ENCODE measurements at regions not wholly inside any gene's neighbourhood (a gene's known extent, or its start where the extent isn't known, plus 50 kb on each side); places are given as distances from the start of the nearest gene placed in this dataset.

GRCh38 chr5:126274763-126275125 is 148.5 kb upstream of the GRAMD2B start:
- Histone ChIP-seq H3K4me1 (no peaks in the 10 kb centered on the region), H3K4me2 (no peak overlapping the region), H3K27ac (no peak overlapping the region), H3F3A (ENCODE audit: low read depth) (no peaks in the 10 kb centered on the region), H3K79me2 (ENCODE audit: low read depth) (no peaks in the 10 kb centered on the region), H3K4me3 (no peak overlapping the region), H3K9ac (no peak overlapping the region), H4K20me1 (ENCODE audit: low read depth) (no peaks in the 10 kb centered on the region), H2AFZ (replicated peaks) (no peak overlapping the region), H3K27me3 (no peaks in the 10 kb centered on the region), H3K36me3 (no peaks in the 10 kb centered on the region), H3K9me3 (ENCODE audit: low read depth) (no peaks in the 10 kb centered on the region)
- no peak for DNase-seq (ENCODE audit: low spot score)
- TF ChIP-seq EZH2phosphoT487 (IDR thresholded peaks at IDR 0.05), result no peak
- no peak for TF ChIP-seq CTCF (IDR thresholded peaks at IDR 0.05)
- no peak for TF ChIP-seq EZH2 (IDR thresholded peaks at IDR 0.05)
- Mint-ChIP-seq H3K27me3 (ENCODE audit: insufficient read depth, low read depth) (peaks cover 3% of the 10 kb centered on the region), H3K4me3 (no peak overlapping the region), H3K4me1 (peaks cover 13% of the 10 kb centered on the region), H3K27ac (no peak overlapping the region), H3K36me3 (no peaks in the 10 kb centered on the region), H3K9me3 (peaks cover 2% of the 10 kb centered on the region)

- H2AFZ ChIP-seq (replicated peaks), result no peak overlapping the region
- Mint-ChIP-seq H3K36me3 (no peaks in the 10 kb centered on the region), H3K27ac (no peak overlapping the region), H3K4me1 (peaks cover 31% of the 10 kb centered on the region), H3K4me3 (no peak overlapping the region), H3K27me3 (ENCODE audit: insufficient read depth, low read depth) (peaks cover 3% of the 10 kb centered on the region), H3K9me3 (peaks cover 4% of the 10 kb centered on the region)
- no peak for DNase-seq (ENCODE audit: low spot score)
- no peak overlapping the region for H3K9ac ChIP-seq
- H3K9me3 ChIP-seq (ENCODE audit: low read depth), result no peaks in the 10 kb centered on the region
- H3K4me3 ChIP-seq, result no peak overlapping the region
- H3K4me1 ChIP-seq, result peaks cover 19% of the 10 kb centered on the region
- TF ChIP-seq CTCF (IDR thresholded peaks at IDR 0.05) (no peak), EZH2 (IDR thresholded peaks at IDR 0.05) (no peak), EZH2phosphoT487 (IDR thresholded peaks at IDR 0.05) (no peak)
- H3K79me2 ChIP-seq (ENCODE audit: low read depth), result no peaks in the 10 kb centered on the region
- H3K4me2 ChIP-seq, result no peak overlapping the region
- no peaks in the 10 kb centered on the region for H3K36me3 ChIP-seq
- H3F3A ChIP-seq (ENCODE audit: low read depth), result no peaks in the 10 kb centered on the region
- H4K20me1 ChIP-seq (ENCODE audit: low read depth), result no peaks in the 10 kb centered on the region
- no peak overlapping the region for H3K27ac ChIP-seq
- H3K27me3 ChIP-seq, result no peaks in the 10 kb centered on the region
Measured at GRCh38 chr5:126277762-126278161, 145.4 kb upstream of the GRAMD2B start.

DNA sequence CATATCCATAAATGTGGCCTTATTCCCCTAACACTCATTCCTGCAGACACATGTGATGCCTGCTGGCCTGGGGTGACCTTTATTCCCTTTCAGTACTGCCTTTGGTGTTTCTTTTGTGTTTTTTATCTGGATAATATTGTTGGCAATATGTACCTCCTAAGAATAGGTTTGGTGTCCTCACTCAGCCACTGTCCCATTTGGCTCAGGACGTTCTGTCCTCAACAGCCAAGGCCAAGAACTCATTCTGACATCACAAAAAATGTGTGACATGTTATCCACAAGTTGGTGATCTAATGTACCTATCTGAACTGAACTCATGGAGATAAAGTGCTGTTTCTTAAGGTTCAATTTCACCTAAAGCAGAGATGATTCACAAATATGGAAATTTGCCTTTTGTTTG is 142.9 kb upstream of the GRAMD2B start:
- H3K4me3 ChIP-seq, result no peak overlapping the region
- no peaks in the 10 kb centered on the region for H3K36me3 ChIP-seq
- H3K9me3 Mint-ChIP-seq, result peaks cover 4% of the 10 kb centered on the region
- H3K79me2 ChIP-seq (ENCODE audit: low read depth), result no peaks in the 10 kb centered on the region
- peaks cover 35% of the 10 kb centered on the region for H3K4me1 Mint-ChIP-seq
- no peak overlapping the region for H3K4me2 ChIP-seq
- H3K27ac Mint-ChIP-seq, result peak overlapping the region; percentile 36
- H3K9ac ChIP-seq, result no peak overlapping the region
- no peak overlapping the region for H3K27ac ChIP-seq
- no peak for DNase-seq (ENCODE audit: low spot score)
- no peak overlapping the region for H2AFZ ChIP-seq (replicated peaks)
- peaks cover 19% of the 10 kb centered on the region for H3K4me1 ChIP-seq
- no peaks in the 10 kb centered on the region for H3K27me3 Mint-ChIP-seq (ENCODE audit: insufficient read depth, low read depth)
- no peaks in the 10 kb centered on the region for H3K36me3 Mint-ChIP-seq
- TF ChIP-seq EZH2 (IDR thresholded peaks at IDR 0.05) (no peak), EZH2phosphoT487 (IDR thresholded peaks at IDR 0.05) (no peak), CTCF (IDR thresholded peaks at IDR 0.05) (no peak)
- H3K4me3 Mint-ChIP-seq, result no peak overlapping the region
- H3K9me3 ChIP-seq (ENCODE audit: low read depth), result no peaks in the 10 kb centered on the region
- H4K20me1 ChIP-seq (ENCODE audit: low read depth), result no peaks in the 10 kb centered on the region
- H3K27me3 ChIP-seq, result no peaks in the 10 kb centered on the region
- H3F3A ChIP-seq (ENCODE audit: low read depth), result no peaks in the 10 kb centered on the region

DNA sequence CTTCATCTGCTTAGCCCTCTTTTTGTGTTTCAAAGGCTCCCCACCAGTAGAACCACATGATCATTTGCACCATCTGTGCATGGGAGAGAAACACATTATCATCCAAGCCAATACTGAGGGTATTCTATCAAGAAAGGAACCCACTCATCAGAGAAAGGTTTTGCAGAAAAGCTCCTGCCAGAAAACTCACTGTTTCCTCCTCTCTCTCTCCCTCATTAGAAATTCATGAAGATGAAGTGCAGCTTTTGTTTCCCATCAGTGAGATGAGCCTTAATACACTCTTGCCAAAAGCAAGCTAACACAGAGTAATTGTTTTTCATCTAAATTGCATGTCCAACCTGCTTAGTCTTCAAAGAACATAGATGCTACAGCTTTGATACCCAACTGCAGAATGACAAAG is 142.4 kb upstream of the GRAMD2B start:
- Histone ChIP-seq H3K4me3 (no peak overlapping the region), H3K4me2 (peak overlapping the region; percentile 26), H3K36me3 (no peaks in the 10 kb centered on the region), H3F3A (ENCODE audit: low read depth) (no peaks in the 10 kb centered on the region), H3K4me1 (peaks cover 19% of the 10 kb centered on the region), H3K9ac (no peak overlapping the region), H3K27me3 (no peaks in the 10 kb centered on the region), H3K79me2 (ENCODE audit: low read depth) (no peaks in the 10 kb centered on the region), H2AFZ (replicated peaks) (peak overlapping the region; percentile 35), H3K27ac (no peak overlapping the region), H3K9me3 (ENCODE audit: low read depth) (no peaks in the 10 kb centered on the region), H4K20me1 (ENCODE audit: low read depth) (no peaks in the 10 kb centered on the region)
- Mint-ChIP-seq H3K9me3 (peaks cover 4% of the 10 kb centered on the region), H3K4me3 (no peak overlapping the region), H3K4me1 (peaks cover 40% of the 10 kb centered on the region), H3K27me3 (ENCODE audit: insufficient read depth, low read depth) (no peaks in the 10 kb centered on the region), H3K27ac (no peak overlapping the region), H3K36me3 (no peaks in the 10 kb centered on the region)
- DNase-seq (ENCODE audit: low spot score), result no peak
- no peak for TF ChIP-seq EZH2 (IDR thresholded peaks at IDR 0.05)
- TF ChIP-seq EZH2phosphoT487 (IDR thresholded peaks at IDR 0.05), result no peak
- TF ChIP-seq CTCF (IDR thresholded peaks at IDR 0.05), result no peak
